ENCODE measurements at regions not wholly inside any gene's neighbourhood (a gene's known extent, or its start where the extent isn't known, plus 50 kb on each side); places are given as distances from the start of the nearest gene placed in this dataset.

DNA sequence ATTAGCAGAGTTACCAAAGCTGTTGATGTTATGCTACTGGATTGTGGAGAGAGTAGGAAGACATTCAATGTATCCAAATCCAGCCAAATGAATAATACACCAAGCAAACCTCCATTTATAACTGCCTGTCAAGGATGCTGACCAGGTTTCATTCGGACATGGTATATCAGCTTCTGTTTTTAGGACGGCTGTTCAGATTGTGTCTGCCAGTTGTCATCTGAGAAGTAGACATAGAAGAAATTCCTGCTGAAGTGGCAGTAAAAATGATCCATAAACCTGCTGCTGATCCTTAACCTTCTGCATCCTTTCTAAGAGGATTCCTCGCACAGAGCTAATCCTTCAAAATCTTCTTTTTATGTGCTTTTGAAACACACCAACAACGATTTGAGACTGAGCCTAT is 663.6 kb upstream of the PLXNA2 start:
- no peak for DNase-seq (ENCODE audit: low spot score)

DNA sequence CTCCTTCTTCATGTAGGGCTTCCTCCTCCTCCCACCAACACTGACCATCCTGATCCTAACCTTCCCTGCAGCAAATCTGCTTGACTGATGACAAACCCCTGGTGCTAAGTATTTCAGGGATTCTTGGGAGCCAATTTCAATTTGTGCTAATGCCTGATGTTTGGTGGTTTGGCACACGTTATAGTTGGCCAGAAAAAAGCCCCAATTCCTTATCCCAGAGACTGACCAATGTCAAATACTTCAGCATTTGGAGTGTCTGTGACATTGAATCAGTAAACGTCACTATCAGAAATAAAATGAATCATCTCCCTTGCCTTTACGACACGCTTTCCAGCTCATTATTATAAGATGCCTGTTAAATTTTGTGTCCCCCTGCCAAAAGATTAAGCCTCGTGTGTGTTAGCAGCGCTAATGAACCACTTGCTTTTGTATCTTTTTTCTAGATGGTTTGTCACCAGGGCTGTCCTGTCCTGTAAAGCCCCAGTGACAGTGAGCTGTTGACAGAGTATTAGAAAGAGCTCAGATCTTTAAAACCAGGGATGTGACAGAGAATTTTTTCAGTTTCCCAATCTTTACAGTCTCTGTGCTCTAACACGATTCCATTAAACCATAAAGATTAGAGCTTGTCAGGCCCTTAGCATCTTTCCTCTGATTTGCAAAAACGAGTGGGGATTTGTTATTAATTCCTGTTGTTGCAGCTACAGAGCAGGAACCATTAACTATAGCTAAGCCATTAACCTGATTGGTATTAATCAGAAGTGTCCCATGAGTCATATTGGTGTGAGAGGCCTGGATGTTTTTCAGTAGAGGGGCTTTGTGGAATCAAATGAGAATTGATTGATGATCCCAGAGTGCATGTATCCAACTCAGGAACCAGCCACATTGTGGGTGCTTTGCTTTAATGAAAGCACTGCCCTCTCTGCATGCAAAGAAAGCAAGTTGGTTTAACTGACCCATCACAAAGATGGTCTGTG is 665.1 kb upstream of the PLXNA2 start:
- DNase-seq (ENCODE audit: low spot score), result no peak

DNA sequence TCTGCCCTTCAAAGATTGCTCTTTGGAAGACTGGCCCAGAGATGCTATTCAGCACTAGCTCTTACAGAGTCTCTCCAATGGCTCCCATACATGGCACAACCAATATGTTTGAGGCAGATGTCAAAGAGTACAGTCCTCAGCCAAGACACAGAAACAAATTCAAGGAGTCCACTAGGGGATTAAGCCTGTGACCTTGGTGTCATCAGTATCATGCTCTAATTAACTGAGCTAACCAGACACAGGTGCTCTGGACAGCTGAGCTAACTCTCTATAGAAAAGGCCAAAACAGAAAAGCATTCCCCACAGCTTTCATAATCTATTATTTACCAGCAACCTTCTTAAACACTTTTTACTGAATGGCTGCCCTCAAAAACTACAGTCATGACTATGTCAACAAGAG is 666.0 kb upstream of the PLXNA2 start:
- DNase-seq (ENCODE audit: low spot score), result no peak

DNA sequence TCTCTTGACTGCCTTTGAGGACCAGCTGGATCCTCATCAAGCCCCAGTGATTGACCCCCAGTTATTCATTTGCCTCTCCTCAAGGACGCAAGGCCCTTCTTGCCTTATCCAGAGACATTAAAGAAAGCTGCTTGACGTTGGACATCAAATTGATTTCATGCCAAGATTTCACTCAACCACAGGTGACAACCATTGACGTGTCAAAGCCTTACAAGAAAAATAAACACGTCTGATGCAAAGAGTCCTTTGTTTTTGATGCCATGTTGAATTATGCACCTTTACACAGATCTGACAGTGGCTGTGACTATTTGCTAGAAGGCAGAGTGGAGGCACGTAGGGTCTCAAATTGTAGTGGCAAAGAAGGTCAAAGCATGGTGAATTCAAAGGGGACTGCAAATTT is 666.2 kb upstream of the CAMK1G start:
- DNase-seq (ENCODE audit: low spot score), result no peak

DNA sequence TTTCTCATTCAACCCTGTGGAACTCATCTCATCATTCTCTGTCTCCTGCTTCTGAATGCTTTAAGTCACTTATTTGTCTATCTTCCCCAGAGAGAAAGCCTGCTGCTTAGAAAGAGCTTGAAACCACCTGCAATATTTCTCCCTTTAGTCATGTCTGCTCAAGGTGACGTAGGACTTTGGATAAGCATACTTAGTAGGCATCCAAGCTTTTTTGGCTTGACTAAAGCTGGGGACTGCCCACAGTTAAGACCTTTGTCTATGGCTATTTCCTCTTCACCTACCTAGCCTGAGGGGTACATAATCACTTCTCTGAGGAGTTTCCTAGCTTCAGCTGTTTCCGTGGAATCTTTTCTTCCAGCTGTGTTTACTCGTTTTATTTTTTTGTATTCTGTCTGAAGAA is 665.8 kb upstream of the CAMK1G start:
- no peak for DNase-seq (ENCODE audit: low spot score)

DNA sequence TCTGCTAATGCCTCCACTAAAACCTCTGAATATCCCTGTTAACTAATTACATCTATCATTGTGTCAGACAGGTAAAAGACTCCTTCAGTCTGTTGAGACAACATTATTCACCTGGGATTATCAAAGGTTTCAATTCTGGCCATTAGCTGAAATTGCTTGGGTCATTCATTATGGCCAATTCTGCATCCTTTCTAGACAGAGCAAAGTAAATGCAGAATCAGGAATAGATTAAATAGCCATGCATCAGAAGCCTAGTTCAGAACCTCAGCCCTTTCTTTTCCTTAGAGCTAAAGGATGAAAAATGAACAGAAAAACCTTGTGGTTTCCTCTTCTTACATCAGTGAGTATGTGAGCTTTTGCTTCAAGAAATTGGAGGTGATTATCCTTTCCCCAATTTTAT is 665.4 kb upstream of the CAMK1G start:
- DNase-seq (ENCODE audit: low spot score), result no peak

DNA sequence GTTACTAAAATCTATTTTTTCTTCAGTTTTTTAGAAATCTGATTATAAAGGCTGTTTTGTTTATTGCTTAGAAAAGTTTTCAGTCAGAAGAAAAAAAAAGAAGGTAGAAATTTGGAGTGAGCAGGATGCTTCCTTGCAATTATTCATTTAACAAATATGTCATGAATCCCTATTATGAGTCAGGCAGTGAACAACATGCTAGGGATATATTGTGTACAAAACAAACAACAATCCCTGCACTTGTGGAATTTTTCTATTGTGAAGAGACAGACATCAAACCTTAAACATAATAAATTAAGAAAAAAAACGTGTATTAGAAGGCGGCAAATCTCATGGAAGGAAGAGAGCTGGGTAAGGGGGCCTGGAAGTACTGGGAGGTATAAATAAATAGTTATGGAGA is 664.1 kb upstream of the CAMK1G start:
- DNase-seq (ENCODE audit: low spot score), result no peak

DNA sequence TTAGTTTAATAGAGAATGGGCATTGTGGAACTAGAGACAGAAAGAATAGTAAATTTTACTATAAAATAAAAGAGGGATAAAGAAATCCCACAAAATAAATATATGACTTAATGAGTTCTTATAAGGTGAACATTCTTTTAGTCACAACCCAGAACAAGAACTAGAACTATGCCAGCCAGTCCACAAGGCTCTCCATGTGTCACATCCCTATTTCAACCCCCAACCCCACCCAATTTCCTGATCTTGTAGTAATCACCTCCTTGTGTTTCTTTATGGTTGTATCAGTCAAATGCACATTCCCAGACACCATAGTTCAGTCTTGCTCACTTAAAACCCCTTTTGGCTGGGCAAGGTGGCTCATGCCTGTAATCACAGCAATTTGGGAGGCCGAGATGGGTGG is 662.3 kb upstream of the CAMK1G start:
- no peak for DNase-seq (ENCODE audit: low spot score)

DNA sequence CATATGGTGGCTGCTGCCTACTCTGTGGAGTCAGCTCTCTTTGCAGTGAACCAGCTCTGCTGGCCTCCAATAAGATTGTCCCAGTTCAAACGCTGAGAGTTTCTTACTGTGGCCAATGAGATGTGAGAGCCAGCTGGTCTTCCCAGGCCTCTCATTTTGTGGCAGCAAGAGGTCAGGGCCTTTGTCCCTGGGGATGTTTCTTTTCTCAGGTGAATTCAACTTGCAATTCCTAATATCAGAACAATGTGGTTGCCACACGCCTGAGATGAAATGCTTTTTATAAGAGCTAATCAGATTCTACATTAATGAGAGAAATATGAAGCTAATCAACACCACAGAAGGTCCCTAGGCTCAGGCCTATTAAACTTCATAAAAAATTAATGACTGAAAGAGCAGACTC is 660.1 kb upstream of the CAMK1G start:
- no peak for DNase-seq (ENCODE audit: low spot score)

DNA sequence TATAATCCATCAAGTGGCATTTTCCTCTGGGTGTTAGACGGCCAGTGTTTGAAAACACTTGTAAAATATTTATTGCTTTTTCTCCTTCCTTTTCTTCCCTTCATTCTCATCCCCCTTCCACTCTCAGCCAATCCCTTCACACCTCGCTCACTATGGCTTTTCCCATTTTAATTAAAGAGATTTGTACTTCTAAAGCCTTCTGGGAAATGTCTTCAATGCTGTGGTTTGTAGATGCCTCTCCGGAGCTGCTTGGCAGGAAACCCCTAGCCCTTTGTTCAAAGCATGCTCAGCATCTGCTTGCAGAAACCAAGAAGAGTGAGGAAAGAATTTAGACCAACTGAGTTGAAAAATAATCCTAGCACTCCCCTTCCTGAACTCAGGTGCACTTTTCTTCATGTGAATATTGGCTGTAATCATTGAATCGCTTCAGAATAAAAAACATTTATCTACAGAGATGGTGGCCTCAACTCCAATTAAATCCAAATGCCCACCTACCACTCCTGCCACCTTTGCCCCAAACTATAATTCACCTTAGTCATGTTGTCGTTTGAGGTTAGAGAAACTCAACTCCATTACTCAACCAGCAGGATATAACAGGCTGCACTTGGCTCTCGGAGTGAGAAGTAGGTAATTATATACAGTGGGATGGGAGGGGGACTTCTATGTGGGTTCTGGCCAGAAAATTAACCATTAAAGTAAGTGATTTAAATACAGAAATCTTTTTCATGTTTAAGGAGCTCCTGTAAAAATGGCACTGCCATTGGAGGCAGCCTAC is 659.4 kb upstream of the CAMK1G start:
- no peak for DNase-seq (ENCODE audit: low spot score)

DNA sequence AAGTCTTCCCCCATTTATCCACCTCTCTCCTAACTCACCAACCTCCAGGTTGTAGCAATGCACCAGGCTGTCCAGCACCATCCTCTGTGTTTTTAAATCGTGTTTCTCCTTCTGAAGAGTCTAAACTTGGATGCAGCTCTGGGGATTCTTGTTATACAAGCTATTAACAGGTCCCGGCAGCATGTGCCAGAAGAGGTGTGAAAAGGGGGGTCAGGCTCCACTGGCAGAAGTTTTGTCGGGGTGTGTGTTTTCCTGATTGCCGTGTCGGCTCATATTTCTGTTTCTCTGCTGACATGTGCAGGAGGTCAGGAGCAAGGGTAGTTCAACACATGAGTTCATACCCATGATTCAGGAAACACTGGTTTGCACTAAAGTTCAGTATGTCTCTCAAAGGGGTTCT is 658.6 kb upstream of the CAMK1G start:
- no peak for DNase-seq (ENCODE audit: low spot score)

DNA sequence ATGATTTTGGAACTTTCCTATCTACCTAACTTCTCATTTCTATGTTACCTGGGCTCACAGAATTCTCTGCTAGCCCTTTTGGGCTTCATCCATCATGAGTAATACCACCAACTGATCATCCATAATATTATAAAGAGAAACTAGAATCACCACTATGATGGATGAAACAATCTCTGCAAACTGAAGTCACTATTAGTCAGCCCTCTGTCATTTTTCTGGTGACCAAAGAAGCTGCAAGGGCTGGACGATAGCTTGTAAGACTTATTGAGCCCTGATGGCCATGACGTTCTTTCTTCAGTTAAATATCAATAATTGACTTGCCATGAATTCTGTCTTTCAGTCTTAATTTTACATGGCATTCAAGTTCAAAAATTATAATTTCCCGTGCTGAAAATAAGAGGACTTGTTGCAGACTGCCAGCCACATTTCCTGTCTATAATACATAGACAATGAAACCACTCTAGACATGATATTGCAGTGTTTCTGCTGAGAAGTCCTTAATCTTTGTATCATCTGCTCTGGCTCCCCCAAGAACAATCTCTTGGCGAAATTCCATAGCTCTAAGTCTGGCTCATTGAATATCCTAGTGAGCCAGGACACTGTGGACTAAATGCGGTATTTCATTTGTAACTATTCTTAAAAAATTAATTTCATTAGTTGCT is 655.0 kb upstream of the CAMK1G start:
- no peak for DNase-seq (ENCODE audit: low spot score)

DNA sequence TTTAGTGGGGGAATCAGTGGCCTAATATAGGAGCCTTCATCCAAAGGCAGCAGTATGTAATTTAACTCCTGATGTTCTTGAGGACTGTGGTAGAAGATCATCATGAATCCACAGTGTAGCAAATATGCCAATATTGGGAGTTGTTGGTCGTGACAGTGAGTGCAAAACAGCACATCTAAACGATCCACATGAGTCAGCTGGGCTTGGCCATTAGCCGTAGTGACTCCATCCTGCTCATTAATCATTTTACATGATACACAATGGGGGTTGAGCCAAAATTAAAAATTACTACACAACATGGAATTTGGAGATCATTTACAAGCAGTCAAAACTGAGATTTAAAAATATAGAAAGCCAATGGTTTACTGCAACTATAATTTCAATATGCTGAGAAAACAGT is 653.9 kb upstream of the CAMK1G start:
- DNase-seq (ENCODE audit: low spot score), result no peak

DNA sequence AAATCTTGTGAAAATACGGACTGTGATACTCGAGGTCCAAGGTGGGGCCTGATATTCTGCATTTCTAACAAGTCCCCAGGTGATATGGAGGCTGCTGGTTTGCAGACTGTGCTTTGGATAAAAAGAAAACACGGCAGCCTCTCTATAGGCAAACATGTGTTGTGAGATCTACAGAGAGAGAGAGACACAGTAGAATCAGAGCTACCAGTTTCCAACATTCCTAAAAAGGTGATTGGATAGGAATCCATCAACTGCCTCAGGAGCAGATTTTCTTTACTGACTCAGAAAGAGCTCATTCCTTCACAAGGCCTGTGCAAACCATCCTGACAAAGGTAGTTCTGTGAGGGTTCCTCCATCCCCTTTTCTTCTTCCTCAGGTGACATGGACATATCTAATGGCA is 651.6 kb upstream of the CAMK1G start:
- DNase-seq (ENCODE audit: low spot score), result no peak

DNA sequence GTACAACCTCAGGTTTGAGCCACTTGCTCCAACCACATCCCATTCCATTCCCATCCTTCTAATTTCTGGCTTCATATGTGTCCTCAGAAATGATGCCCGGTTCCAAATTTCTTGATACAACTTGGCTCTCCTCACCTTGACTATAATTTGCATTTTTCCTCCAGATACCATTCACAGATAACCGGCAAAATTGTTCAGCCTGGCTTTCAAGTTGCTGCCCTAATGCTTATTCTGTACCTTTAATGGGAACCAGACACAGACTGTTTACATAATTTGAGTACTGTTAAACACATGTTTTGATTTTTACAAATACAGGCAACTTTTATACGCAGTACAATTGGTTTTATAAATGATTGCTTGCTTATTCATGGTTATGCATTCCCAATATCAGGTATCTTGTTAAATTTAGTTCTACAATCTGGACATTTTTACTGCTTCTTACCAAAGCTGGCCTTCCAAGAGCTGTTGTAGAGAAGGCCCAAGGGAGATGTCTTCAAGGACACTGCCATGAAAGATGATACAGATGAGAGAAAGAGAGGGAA is 649.5 kb upstream of the CAMK1G start:
- DNase-seq (ENCODE audit: low spot score), result no peak

DNA sequence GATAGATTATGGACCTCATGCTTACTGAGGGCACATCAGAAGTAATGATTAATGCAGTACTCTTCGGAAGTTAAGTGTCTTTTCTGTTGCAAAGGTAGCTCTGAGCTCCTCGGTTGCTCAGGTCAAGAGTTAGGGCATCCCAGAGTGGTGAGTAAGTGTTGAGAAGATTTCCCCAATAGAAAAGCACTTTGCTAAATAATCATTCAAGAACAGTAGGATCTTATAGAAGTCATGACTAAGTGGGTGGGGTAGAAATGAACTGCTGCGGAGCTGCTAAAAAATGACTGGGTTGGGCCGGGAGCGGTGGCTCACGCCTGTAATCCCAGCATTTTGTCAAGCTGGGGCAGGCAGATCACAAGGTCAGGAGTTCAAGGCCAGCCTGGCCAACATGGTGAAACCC is 648.6 kb upstream of the CAMK1G start:
- no peak for DNase-seq (ENCODE audit: low spot score)

DNA sequence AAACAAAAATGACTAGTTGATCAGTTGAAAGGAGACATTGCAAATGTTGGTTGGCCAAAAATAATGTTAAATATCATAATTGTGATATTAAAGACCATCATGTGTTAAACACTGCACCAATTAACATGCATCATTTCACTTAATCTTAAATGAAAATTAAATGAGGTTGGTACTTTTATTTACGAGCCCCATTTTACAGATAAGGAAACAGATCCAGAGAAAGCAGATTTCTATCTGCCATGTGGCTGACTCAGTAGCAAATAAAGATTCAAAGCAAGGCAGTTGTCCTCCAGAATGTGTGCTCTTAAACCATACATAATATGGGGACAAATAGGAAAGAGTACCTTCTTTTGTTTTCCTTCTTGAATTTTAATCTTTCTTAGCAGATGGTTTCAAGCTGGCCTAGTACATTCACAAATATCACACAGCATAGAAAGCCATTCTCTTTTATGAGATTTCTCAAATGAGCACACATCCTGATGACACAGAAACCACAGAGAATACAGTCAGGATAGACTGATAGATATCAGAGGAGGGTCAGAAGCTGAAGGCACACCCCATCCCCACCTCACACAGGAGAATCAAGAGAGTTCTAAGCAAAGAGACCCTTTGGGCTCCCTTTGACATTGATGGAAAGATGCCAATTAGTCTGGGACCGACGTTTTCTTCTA is 647.9 kb upstream of the CAMK1G start:
- DNase-seq (ENCODE audit: low spot score), result no peak

DNA sequence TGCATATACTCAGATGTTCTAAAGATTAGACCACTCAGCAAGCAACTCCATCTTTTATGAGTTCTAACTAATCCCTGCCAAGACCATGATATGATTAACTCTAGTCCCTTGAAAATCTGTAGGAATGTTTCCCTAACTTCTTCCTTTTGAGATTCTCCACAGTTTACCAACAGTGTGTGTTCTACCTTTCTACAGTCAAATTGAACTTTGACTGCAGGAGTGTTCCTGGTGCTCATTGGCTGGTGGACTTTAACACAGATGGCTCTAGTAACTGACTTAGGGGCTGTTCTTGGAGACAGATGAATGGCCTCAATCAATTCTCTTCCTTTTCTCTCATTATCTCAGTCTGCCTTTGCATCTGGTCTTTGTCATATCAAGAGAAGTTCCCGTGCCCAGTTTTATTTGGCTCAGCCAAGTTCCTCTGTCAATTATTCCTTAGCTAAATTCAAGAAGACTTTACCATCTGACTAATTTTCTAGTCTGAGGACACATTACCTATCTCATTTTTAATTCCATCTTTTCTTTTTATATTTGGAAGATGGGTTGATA is 643.9 kb upstream of the CAMK1G start:
- DNase-seq (ENCODE audit: low spot score), result no peak

DNA sequence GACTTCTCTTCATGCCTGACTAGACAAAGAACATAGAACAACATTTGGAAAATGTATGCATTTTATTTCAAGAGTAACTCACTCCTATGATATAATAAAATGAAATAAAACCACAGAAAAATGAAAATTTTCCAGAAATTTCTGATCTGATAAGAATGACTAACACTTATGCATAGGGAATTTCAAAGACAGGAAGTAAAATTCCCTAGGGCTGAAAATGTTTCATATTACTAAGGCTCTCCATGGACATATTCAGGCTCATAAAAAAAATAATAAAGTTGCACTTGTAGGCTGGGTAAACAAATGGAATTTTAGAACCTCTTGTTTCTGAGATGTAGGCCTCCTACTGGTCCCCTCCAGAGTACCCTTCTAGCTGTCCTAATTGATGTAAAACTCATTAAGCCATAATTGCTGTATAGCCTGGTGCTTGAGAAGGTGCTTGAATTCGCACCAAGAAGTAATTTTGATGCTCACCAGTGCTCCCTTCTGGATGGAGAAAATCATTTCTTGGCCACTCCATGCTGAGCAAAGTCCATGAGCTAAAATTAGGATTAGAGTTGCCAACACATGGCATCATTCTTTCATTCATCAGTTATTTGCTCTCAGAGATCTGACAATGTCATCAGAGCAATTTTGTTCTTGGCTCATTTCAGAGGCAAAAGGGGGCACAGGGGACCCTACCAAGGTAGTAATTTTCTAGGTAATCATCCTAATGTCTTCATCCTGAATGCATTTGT is 641.0 kb upstream of the CAMK1G start:
- DNase-seq (ENCODE audit: low spot score), result no peak

DNA sequence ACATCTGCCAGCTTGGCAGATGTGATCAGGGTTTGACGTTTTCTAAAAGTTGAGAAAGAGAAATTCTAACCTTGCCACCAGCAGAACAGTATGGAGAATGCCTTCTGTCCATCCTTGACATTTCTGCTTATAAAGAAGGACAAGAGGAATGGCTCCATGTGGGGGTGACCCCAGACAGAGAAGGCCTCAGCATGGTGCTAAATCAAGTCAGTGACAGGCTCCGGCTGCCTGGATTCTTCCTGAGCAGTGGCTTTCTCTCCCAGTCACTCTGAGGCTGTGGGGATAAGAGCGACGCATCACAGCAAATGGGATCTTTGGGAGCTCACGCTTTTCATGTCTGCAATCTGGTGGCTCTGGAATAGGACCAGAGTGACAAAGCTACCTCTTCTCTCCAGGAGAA is 640.2 kb upstream of the CAMK1G start:
- no peak for DNase-seq (ENCODE audit: low spot score)

DNA sequence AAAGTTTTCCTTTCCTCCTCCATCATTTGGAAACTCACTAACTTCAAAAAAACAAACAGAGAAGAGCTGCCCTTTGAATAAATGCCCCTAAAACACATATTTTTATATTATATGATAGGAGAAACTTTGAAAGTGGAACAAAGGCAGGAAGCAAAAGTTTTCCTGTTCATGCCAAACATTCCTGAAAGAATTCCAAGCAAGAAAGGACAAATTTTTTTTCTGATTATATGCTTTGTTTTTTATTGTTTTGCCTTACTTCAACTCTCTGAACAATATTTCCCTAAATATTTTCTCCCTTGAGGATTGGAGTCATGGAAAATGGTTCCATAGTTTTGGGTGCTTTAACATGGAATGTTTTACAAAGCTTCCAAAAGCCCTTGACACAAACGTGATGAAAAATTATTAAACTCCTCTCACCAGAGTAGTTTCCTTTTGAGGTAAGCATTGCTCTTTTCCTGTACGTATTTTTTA is 638.5 kb upstream of the CAMK1G start:
- no peak for DNase-seq (ENCODE audit: low spot score)
